GM23248 (cell line): ENCODE measurements at regions not wholly inside any gene's neighbourhood (a gene's known extent, or its start where the extent isn't known, plus 50 kb on each side); places are given as distances from the start of the nearest gene placed in this dataset.

Source experiments
- EZH2 ChIP-seq: fragments of 200-600 bp; sonication (generic); IDR thresholded peaks from 2 replicates; pipeline ENCODE4 v1.6.1; 2018; ENCODE audit warnings: antibody characterized with exemption, mild to moderate bottlenecking; ENCODE audit not compliant: insufficient read depth, poor library complexity, severe bottlenecking
- EZH2phosphoT487 ChIP-seq: fragments of 200-600 bp; sonication (generic); IDR thresholded peaks from 2 replicates; pipeline ENCODE4 v1.6.1; 2018; ENCODE audit warnings: antibody characterized with exemption, moderate library complexity, mild to moderate bottlenecking, low read depth; ENCODE audit not compliant: insufficient read depth

DNA sequence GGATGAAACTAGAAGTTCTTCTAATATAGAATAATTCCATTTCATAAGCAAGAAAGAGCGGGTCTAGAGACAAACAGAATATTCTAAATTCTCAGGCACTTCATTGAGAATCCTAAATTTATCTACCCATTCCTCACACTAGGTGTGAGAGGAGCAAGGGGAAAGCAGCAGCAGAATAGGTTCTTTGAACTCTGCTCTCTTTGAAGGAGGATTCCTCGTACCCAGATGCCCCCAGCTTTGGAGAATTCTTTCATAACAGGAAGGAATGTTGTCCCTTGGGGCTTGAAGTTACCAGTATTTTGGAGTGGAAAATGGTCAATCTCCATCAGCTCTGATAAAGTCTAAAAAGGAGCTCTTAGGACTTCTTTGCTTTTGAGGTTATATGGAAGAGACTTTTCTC is 59.7 kb upstream of the RASGEF1B start:
- TF ChIP-seq EZH2phosphoT487, result no peak
- no peak for TF ChIP-seq EZH2
